ENCODE measurements at regions not wholly inside any gene's neighbourhood (a gene's known extent, or its start where the extent isn't known, plus 50 kb on each side); places are given as distances from the start of the nearest gene placed in this dataset.
A peak's percentile ranks its signal among the peaks of the same experiment; 100 is the strongest.

- no peak for DNase-seq
Measured at GRCh38 chr12:105911966-105912365, 226.8 kb downstream of the NUAK1 start.

- no peak for DNase-seq
Measured at GRCh38 chr12:105912882-105913678, 225.7 kb downstream of the NUAK1 start.

- DNase-seq = no peak
Measured at GRCh38 chr12:105915997-105916759, 222.6 kb downstream of the NUAK1 start.

- DNase-seq = no peak
Measured at GRCh38 chr12:105916760-105917039, 222.1 kb downstream of the NUAK1 start.

- no peak for DNase-seq
Measured at GRCh38 chr12:105920161-105920684, 218.5 kb downstream of the NUAK1 start.

- DNase-seq = no peak
Measured at GRCh38 chr12:105921055-105921454, 217.7 kb downstream of the NUAK1 start.

- DNase-seq = no peak
Measured at GRCh38 chr12:105921872-105922669, 216.7 kb downstream of the NUAK1 start.

- DNase-seq = no peak
Measured at GRCh38 chr12:105922670-105923102, 216.1 kb downstream of the NUAK1 start.

GRCh38 chr12:105924526-105925208 is 214.1 kb downstream of the NUAK1 start:
- DNase-seq = no peak

GRCh38 chr12:105927564-105927963 is 211.2 kb downstream of the NUAK1 start:
- DNase-seq = no peak

GRCh38 chr12:105928436-105928835 is 210.3 kb downstream of the NUAK1 start:
- DNase-seq = no peak

GRCh38 chr12:105929192-105929591 is 209.6 kb downstream of the NUAK1 start:
- DNase-seq = no peak

GRCh38 chr12:105930557-105931503 is 207.9 kb downstream of the NUAK1 start:
- no peak for DNase-seq

- DNase-seq = no peak
Measured at GRCh38 chr12:105931762-105932570, 206.8 kb downstream of the NUAK1 start.

GRCh38 chr12:105933671-105934665 is 204.8 kb downstream of the NUAK1 start:
- peak; percentile 95 for DNase-seq

- no peak for DNase-seq
Measured at GRCh38 chr12:105935106-105935505, 203.6 kb downstream of the NUAK1 start.

GRCh38 chr12:105935981-105936380 is 202.8 kb downstream of the NUAK1 start:
- no peak for DNase-seq

- no peak for DNase-seq
Measured at GRCh38 chr12:105936496-105936895, 202.3 kb downstream of the NUAK1 start.

- no peak for DNase-seq
Measured at GRCh38 chr12:105937009-105937408, 201.7 kb downstream of the NUAK1 start.

Data from amniotic stem cell (primary cell).